NCI-H146 treated with DMSO at 0.1 percent for 48 hours (cell line): ENCODE measurements at regions not wholly inside any gene's neighbourhood (a gene's known extent, or its start where the extent isn't known, plus 50 kb on each side); places are given as distances from the start of the nearest gene placed in this dataset.
"Not testable (repeated sequence)": the region's sequence is repeated elsewhere in the genome, so short reads cannot be mapped to it uniquely, and the experiment has no call there.

ENCODE experiments used
- DNase-seq: peaks from one replicate; lab custom pipeline; 2025; ENCODE audit not compliant: unreplicated experiment; lab: John Stamatoyannopoulos, UW

DNA sequence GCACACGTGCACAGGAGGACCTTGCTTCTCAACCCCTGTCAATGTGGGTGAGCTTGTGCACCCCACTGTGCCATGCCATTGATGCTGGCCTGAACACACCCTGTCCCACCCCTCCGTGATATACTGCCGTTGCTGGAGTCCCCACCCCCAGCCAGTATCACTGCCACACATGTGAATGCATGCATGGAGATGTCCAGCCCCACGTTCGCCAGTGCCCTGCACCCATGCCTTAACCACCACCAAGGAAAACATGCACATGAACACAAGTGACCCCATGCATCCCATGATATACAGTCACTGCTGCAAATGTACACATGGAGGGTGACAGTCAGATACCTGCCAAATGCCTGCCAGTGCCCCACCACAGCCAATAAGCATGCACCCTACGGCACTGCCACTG, 692.5 kb upstream of the ZWINT start:
- no peak for DNase-seq

DNA sequence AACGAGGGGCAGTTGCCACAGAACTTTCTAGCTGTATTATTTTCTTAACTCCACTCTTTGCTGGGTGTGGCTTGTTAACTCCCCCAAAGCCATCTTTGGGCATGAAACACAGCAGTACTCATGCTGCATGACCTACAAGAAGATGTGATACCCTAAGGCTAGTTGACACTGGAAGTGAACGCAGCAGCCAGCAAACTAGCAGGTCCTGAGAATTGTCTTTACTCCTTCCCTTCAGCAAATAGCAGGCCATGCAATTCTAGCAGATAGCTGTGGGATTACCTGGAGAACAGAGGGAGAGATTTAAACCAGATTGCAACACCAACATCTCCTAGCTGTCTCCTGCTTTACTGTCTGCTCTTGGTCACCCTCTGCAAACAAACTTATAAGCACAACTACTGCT, 688.0 kb upstream of the ZWINT start:
- no peak for DNase-seq

DNA sequence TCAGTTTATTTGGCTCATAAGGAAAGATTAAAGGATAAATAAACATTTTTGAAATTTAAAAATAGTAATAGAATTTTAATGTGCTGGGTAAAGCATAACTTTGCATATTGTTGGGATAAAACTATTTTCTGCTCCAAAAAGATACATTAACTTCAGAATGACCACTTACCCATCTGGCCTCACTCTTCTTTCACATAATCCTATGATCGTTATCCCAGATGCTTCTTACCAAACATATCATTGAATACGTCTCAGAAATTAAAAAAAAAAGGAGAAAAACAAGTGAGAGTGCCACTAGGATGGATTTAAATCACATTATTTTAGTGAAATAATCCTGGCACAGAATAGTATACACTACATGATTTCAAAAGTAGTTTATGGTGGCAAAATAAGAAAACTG, 677.5 kb upstream of the ZWINT start:
- no peak for DNase-seq

DNA sequence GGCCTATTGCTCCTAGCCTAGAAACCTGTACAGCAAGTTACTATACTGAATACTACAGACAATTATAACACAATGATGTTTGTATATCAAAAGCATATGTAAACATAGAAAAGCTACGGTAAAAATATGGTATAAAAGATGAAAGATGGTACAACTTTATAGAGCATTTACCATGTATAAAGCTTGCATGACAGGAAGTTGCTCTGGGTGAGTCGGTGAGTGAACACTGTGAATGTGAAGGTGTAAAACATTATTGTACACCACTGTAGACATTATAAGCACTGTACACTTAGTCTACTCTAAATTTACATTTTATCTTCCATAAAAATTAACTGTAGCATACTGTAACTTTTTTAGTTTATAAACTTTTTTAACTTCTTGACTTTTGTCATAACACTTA, 674.3 kb upstream of the ZWINT start:
- DNase-seq: no peak

DNA sequence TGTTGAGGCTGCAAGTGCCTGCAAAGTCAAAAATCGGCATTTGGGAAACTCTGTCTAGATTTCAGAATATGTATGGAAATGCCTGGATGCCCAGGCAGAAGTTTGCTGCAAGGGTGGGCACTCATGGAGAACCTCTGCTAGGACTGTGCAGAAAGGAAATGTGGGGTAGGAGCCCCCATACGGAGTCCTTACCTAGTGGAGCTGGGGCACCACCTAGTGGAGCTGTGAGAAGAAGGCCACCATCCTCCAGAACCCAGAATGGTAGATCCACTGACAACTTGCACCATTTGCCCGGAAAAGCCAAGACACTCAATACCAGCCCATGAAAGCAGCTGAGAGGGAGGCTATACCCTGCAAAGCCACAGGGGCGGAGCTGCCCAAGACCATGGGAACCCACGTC, 671.2 kb upstream of the ZWINT start:
- DNase-seq: not testable (repeated sequence)

DNA sequence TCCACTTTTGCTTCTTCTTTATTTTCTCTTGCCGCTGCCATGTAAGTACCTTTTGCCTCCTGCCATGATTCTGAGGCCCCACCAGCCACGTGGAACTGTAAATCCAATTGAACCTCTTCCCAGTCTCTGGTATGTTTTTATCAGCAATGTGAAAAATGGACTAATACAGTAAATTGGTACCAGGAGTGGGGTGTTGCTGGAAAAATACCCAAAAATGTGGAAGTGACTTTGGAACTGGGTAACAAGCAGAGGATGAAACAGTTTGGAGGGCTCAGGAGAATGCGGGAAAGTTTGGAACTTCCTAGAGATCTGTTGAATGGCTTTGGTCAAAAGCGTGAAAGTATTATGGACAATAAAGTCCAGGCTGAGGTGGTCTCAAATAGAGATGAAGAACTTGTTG, 670.3 kb upstream of the ZWINT start:
- no peak for DNase-seq

DNA sequence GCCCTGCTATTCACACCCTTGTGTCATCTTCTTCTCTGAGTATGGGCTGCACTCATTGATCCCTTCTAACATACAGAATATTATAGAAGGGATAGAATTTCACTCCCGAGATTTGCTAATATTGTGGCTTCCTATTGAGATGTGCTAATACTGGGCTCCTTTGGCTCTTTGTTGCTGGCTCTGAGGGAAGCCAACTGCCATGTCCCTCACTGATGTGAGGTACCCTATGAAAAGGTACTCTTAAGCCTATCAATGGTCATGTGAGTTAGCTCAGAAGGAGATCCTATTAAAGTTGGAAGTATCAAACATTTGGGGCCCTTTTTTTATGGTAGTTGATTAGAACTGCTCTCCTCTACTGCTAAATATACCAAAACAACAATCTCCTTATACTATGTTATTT, 665.2 kb upstream of the ZWINT start:
- no peak for DNase-seq

DNA sequence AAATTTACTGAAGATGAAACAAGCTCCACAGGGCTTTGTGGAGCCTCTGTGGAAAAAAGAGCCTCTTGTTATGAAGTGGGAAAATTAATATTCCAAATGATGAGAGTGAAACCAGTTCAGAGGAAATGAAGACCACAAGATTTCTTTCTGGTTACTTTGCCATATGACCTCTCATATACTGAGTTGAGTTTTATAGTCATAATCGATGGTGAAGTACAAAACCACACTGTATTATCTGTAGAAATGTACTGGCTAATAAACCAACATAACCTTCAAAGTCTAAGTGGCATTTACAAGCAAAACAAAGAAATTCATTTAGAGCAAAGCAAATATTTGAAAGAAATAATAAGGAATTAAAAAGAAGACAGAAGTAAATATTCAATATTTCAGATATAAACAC, 662.6 kb upstream of the ZWINT start:
- DNase-seq: no peak

DNA sequence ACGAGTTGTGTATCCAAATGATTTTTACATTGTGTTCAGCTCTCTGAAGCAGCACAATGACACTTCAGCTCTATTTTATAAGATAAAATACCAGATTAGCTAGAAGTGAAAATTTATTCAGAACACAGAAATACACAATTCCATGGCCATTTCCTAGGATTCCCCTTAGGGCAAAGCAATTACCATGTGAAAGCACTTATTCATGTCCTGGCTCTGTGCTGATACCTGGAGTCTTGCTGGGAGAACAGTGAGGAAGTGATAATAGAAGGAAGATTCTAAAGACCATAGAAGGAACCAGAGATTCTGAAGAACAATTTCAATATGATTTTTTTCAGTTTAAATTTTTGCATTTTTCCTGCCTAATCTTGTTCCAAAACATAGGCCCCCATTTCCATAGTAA, 657.4 kb upstream of the ZWINT start:
- DNase-seq: no peak

DNA sequence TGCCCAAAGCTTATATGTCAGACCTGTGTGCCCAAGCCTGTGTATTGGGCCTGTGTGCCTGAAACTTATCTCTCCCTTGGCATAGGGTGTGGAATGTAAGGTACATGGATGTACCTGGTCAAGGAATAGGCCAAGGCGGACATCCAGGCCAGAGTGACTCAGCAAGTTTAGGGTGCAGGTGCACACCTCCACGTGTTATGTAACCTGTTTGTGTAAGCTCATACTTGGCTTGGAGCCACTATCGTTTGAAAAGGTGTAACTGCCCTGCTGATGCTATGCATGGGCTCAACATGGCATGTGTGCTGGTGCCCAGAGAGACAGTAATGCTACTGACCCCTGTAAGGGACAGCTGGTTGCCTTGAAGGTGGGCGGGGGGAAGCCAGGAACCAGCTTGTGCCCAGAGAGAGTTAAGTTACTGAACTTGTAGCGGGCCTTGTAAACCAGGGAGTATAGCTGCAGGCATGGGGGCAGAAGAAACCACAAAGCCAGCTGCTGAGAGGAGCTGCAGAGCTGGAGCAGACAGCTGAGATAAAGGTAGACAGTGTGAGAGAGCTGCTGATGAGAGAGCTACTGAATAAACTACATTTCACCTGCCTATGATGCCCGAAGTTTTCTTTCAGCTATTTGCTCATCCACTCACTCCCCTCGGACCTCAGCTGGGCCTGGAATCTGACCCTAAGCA, 656.4 kb upstream of the ZWINT start:
- DNase-seq: no peak

DNA sequence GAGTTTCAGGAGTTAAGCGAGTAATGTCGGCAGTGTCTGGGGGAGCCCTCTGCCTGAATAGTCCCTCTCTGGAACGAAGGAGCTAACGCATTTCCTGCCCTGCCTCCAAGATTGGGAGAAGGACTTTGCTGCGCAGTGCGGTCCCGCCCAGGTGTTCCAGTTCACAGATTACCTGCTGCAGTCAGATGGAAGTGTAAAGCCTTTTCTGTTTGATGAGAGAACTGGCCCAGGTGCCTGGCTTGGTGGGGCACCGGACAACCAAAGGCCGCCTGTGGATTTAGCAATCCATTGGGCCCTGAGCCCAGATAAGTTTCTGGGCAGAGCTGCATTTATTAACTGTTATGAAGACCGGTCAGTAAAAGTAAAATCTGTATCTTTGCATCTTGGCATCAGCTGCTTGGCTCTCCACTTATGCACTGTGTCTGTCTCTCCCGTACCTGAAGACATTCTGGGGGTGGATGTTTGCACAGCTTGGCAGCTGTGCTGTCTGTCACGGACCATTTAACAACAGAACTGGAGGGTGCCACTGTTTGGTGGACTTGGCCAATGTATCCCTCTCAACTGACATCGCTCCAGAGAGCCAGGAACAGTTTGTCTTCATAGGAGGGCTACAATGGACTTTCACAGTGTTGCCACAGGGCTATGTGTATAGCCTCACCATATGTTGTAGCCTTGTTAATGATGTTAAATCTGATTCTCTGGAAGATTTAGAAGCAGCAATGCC, 654.7 kb upstream of the ZWINT start:
- DNase-seq: peak; percentile 94

DNA sequence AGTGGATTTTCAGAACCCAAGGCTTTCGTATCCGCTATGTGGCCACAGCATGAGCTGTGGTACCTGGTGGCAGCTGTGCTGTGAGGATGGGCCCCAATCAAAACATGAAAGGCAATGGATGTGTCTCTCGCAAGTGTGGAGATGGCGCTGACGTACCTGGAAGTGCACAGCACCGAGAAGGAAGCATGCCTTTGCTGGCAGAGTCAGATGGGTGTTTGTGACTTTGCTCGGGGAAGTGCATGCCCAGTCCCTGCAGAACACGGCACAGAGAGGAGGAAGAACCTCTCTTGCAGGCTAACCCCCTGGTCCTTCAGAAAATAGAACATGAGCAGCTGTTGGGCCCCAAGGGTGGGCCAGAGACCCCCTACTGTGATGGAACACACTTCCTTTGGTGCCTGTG, 654.1 kb upstream of the ZWINT start:
- DNase-seq: no peak

DNA sequence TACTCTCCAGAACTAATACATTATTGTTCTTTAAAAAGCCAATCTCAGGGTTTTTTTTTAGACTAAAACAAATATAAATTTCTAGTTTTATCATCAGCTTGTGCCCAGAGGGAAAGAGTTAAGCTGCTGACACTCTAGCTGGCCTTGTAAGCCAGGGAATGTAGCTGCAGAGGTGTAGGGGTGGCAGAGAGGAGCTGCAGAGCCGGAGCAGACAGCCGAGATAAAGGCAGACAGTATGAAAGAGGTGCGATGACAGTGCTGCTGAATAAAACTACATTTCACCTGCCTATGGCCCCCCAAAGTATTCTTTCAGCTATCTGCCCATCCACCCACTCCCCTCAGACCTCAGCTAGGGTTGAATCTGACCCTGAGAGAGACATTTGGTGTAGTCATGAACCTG, 653.7 kb upstream of the ZWINT start:
- DNase-seq: no peak

DNA sequence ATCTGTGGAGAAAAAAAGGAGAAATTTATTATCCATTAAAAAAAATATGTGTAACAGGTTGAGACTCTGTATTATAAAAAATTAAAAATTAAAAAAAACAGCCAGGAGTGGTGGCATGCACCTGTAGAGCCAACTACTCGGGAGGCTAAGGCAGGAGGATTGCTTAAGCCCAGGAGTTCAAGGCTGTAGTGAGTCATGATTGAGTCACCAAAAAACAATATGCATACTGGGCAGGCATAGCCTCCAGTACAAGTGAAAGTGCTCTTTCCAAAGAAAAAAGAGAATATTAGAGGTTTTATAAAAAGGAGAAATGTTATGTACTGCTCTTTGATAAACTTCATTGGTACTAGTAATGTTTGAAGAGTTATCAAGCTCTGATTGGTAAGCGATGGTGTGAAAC, 647.1 kb upstream of the ZWINT start:
- no peak for DNase-seq

DNA sequence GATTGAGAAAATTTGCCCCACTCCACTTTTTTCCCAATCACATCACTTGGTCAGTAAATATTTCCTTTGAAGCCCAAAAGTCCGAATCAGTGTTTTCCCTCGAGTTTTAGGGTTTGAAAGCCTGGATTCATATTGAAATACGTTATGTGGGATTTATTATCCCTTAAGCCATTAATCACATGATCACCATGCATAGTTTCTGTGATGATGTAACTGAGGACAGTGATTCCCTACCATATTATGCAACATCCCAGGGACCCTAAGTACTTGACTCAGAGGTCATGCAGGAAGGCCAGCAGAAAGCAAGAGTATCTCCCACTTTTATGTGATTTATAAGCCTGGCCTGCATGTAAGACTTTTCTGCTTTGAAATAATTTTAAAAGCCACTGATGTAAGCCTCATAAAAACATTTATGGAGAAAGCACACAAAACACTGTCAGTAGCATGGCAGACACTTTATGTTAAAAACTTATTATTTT, 630.6 kb upstream of the ZWINT start:
- no peak for DNase-seq

DNA sequence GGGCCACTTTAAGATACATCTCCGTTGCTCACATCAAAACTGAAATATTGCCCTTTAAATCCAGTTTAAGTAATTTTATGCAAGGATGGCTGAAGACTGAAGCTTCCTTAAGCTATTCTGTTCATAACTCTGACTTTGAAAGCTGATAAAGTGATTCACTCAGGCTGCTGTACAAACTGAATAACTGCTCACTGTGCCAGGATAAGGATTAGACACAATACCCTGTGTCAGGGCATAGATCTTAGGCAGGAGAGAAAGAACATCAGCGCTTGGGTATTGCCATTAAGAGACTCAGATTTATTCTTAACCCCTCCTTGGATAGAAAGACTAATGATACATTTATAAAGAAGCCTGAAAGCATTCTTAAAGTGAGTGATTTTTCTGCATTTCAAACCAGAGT, 614.5 kb upstream of the ZWINT start:
- no peak for DNase-seq

DNA sequence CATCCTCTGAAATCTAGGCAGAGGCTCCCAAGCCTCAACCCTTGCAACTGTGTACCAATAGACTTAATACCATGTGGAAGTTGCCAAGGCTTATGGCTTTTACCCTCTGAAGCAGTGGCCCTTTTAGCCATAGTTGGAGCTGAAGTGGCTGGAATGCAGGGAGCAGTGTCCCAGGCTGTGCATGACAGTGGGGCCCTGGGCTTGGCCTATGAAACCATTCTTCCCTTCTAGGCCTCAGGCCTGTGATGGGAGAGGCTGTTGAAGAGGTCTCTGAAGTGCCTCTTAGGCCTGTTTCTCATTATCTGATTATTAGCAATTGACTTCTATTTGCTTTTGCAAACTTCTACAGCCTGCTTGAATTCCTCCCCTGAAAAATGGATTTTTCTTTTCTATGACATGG, 612.7 kb upstream of the ZWINT start:
- DNase-seq: no peak

DNA sequence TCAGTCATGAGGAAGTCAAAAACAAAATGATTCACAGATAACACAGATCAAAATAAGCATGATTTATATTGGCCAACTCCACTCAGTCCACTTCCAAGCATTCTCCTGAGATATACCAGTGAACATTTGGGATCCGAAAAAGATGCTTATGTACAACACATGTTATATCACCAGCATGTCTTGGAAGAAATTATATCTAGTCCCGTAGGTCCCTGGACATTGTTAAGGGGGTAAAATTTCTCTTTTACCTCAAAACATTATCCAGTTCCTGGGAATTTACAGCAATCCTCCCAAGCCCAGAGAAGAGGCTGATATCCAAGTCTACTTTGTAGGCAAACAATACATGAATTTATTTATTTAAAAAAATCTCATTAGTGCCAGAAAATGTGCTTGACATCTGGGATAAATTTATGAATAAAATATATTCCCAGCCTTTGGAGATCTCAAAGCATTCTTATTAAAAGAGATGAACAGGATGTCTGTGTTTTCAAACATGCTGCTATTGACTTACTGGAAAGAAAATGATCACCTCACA, 582.2 kb upstream of the ZWINT start:
- DNase-seq: no peak

DNA sequence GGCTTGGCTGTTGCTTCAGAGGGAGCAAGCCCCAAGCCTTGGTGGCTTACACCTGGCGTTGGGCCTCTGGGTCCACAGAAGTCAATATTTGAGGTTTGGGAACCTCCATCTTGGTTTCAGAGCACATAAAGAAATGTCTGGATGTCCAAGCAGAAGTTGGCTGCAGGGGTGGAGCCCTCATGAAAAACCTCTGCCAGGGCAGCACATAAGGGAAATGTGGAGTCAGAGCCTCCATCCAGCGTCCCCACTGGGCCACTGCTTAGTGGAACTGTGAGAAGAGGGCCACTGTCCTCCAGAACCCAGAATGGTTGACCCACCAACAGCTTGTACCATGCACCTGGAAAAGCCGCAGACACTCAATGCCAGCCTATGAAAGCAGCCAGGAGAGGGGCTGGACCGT, 573.5 kb upstream of the ZWINT start:
- no peak for DNase-seq

DNA sequence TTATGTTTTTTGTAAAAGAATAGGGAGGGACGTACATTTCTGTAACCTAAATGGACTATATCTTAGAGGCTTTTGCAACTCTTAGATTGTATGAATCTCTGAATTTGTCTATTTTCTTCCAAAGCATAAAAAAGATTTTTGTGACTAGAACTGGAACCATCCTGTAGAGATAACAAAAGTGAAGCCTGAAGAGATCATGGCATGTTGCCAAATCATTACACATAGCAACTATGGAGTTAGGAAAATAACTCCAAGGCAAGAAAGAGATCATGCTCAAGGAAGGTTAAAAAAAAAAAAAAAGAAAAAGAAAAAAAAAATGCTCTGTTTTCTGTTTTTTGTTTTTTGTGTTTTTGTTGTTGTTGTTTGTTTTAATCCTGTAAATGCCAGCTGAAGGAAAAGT, 567.7 kb upstream of the ZWINT start:
- no peak for DNase-seq

DNA sequence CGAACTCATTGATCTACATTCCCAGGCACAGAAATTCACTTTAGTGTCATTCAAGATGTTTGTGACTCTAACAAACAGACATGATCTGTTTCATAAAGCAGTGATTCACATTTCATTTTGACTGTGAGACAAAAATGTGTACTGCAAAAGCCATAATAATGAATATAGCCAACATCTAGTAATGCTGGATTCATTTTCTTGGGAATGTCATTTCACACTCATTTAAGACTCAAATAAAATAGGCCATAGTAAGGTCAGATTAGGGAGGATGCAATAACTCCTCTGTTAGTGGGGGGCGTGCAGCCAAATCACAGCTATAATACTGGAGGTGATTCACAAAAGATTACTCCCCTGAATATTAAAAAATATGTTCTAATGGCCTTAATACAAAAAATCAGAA, 566.6 kb upstream of the ZWINT start:
- no peak for DNase-seq

DNA sequence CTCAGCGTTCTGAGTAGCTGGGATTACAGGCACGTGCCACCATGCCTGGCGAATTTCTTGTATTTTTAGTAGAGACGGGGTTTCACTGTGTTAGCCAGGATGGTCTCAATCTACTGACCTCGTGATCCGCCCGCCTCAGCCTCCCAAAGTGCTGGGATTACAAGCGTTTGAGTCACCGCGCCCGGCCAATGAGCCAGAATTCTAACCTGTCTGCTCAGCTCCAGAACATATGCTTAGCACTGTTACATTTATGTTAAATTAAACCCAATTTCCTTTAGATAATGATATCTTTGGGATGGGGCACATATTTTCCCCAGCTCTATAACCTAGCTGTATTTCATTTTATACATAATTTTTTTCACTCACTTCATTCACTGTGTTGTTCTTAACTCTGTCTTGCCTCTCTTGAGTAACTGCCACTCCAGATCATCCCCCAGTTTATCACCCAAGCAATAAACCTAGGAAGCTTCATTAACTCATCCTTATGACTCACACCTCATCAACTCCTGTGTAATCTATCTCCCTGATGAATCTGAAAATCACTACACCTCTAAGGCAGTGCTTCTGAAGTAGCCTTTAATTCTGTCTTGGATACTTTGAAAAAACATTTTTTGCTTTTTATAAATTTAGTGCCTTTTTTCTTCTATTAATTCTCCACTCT, 559.7 kb upstream of the ZWINT start:
- DNase-seq: no peak
